NB4 (cell line): ENCODE measurements at regions not wholly inside any gene's neighbourhood (a gene's known extent, or its start where the extent isn't known, plus 50 kb on each side); places are given as distances from the start of the nearest gene placed in this dataset.

Experiments used
- CTCF ChIP-seq: IDR thresholded peaks from one replicate; pipeline ENCODE4 v1.5.1; 2012; ENCODE audit warnings: low read depth, low read length
- MAX ChIP-seq: IDR thresholded peaks from 2 replicates; pipeline ENCODE4 v1.6.1; 2011; ENCODE audit warnings: low read depth, low read length

GRCh38 chr5:118447350-118447749, 541.0 kb downstream of the DTWD2 start:
- TF ChIP-seq CTCF, result no peak
- TF ChIP-seq MAX, result no peak
